Esophagus muscularis mucosa (tissue), 4 donors: ENCODE measurements at regions not wholly inside any gene's neighbourhood (a gene's known extent, or its start where the extent isn't known, plus 50 kb on each side); places are given as distances from the start of the nearest gene placed in this dataset.

ENCODE experiments used
- DNase-seq: peaks from one replicate; pipeline ENCODE4 v3.0.0-alpha.2; 2017; ENCODE audit errors: extremely low spot score
- H3K27ac ChIP-seq, 4 donors: fragments of 200-600 bp; sonication (generic); replicated peaks in 1 of 4; 1 replicate in 3 of 4; 2 replicates in 1 of 4; pipeline ENCODE4 v1.5.1; 2016 to 2019; ENCODE audit warnings: mild to moderate bottlenecking in 1 of 4
- H3K27me3 ChIP-seq, 4 donors: fragments of 200-600 bp; sonication (generic); one replicate each; pipeline versions ENCODE4 v1.5.1 to v1.6.0; 2016 to 2019
- H3K36me3 ChIP-seq, 4 donors: fragments of 200-600 bp; sonication (generic); one replicate each; pipeline ENCODE4 v1.5.1; 2016 to 2019
- H3K4me1 ChIP-seq, 4 donors: fragments of 200-600 bp; sonication (generic); one replicate each; pipeline ENCODE4 v1.5.1; 2016 to 2019
- H3K4me3 ChIP-seq, 4 donors: fragments of 200-600 bp; sonication (generic); 1 replicate in 2 of 4; 2 replicates in 2 of 4; pipeline ENCODE4 v1.5.1; 2016 to 2019; ENCODE audit warnings: mild to moderate bottlenecking in 4 of 4, moderate library complexity in 1 of 4
- H3K9me3 ChIP-seq, 4 donors: fragments of 200-600 bp; sonication (generic); 1 replicate in 3 of 4; 2 replicates in 1 of 4; pipeline ENCODE4 v1.5.1; 2016 to 2019
- CTCF ChIP-seq, 3 experiments: fragments of 200-600 bp in 2 of 3; fragments of 450-650 bp in 1 of 3; sonication (generic) in 2 of 3; IDR thresholded peaks; one replicate each; pipeline ENCODE4 v1.5.1; 2017 to 2019; ENCODE audit warnings: antibody characterized with exemption in 3 of 3, mild to moderate bottlenecking in 2 of 3, moderate library complexity in 1 of 3
- EP300 ChIP-seq: sonication (generic); formaldehyde crosslinking; IDR thresholded peaks from one replicate; pipeline ENCODE4 v1.6.1; 2017; ENCODE audit warnings: antibody characterized with exemption
- POLR2A ChIP-seq: fragments of 450-650 bp; IDR thresholded peaks from one replicate; pipeline ENCODE4 v1.6.1; 2017; ENCODE audit warnings: antibody characterized with exemption, moderate library complexity, mild to moderate bottlenecking, low read depth
- POLR2AphosphoS5 ChIP-seq, 2 donors: sonication (generic); formaldehyde crosslinking; IDR thresholded peaks; one replicate each; pipeline ENCODE4 v1.6.1; 2017; ENCODE audit warnings: antibody characterized with exemption in 2 of 2
- WGBS: methylation state at CpG from one replicate; pipeline ENCODE4 v1.1.5; 2018; 5-methylcytosine and 5-hydroxymethylcytosine counted together
- intact Hi-C: fragments of 100-400 bp; cut with DNase I; formaldehyde crosslinking; loops from one replicate; pipeline ENCODE4 v1.15.1; 2023

GRCh38 chr2:39609917-39610316, 55.8 kb upstream of the TMEM178A start:
- intact Hi-C loops = no loop called here
- WGBS = 95% methylated on average over 2 of the region's 2 CpGs
- peaks cover 0 to 5% (median 0%) of the 10 kb centered on the region in 4 donors for H3K27me3 ChIP-seq
- H3K4me3 ChIP-seq = no peak overlapping the region
- TF ChIP-seq EP300 (no peak), POLR2A (no peak), POLR2AphosphoS5 (IDR thresholded peaks at IDR 0.05) (no peak), CTCF (IDR thresholded peaks at IDR 0.05) (no peak)
- no peak overlapping the region for H3K27ac ChIP-seq
- no peaks in the 10 kb centered on the region for H3K9me3 ChIP-seq
- H3K4me1 ChIP-seq = peaks cover 2 to 13% (median 8%) of the 10 kb centered on the region in 4 donors
- no peak for DNase-seq
- H3K36me3 ChIP-seq = no peaks in the 10 kb centered on the region

- H3K36me3 ChIP-seq = no peaks in the 10 kb centered on the region
- H3K4me3 ChIP-seq = no peak overlapping the region
- WGBS = 0% methylated on average over 1 of the region's 1 CpG
- no peaks in the 10 kb centered on the region for H3K9me3 ChIP-seq
- intact Hi-C loops = no loop called here
- no peak for DNase-seq
- no peak overlapping the region for H3K27ac ChIP-seq
- H3K27me3 ChIP-seq = no peaks in the 10 kb centered on the region
- peaks cover 0 to 23% (median 10%) of the 10 kb centered on the region in 4 donors for H3K4me1 ChIP-seq
- TF ChIP-seq POLR2A (no peak), EP300 (no peak), CTCF (IDR thresholded peaks at IDR 0.05) (no peak), POLR2AphosphoS5 (IDR thresholded peaks at IDR 0.05) (no peak)
These were observed 50.0 kb upstream of the TMEM178A start for GRCh38 chr2:39615675-39616074.
